GM23338 (cell line): ENCODE measurements at regions not wholly inside any gene's neighbourhood (a gene's known extent, or its start where the extent isn't known, plus 50 kb on each side); places are given as distances from the start of the nearest gene placed in this dataset.

Experiments
- CREB1 ChIP-seq: fragments of 250-450 bp; sonication (Bioruptor Pico); IDR thresholded peaks from 2 replicates; pipeline ENCODE4 v1.5.0; 2020; ENCODE audit warnings: low read depth, mild to moderate bottlenecking, moderate library complexity
- CTCF ChIP-seq, 2 experiments: fragments of 200-600 bp in 1 of 2; sonication (generic) in 1 of 2; conservative IDR thresholded peaks; 2 replicates each; pipeline versions ENCODE4 v1.5.1 to v1.6.1; 2016 to 2017; ENCODE audit warnings: antibody characterized with exemption in 2 of 2, low read depth in 2 of 2, mild to moderate bottlenecking in 2 of 2, moderate library complexity in 1 of 2
- ETS1 ChIP-seq: IDR thresholded peaks from 2 replicates; pipeline ENCODE4 v1.6.1; 2016; ENCODE audit warnings: antibody characterized with exemption
- EZH2 ChIP-seq: fragments of 200-600 bp; sonication (generic); IDR thresholded peaks from one replicate; pipeline ENCODE4 v1.8.0; 2017; ENCODE audit warnings: antibody characterized with exemption, mild to moderate bottlenecking, low read depth; ENCODE audit not compliant: unreplicated experiment
- EZH2phosphoT487 ChIP-seq: fragments of 200-600 bp; sonication (generic); IDR thresholded peaks from one replicate; pipeline ENCODE4 v1.8.1; 2018; ENCODE audit warnings: antibody characterized with exemption; ENCODE audit not compliant: unreplicated experiment
- JUNB ChIP-seq: IDR thresholded peaks from one replicate; pipeline ENCODE4 v1.6.1; 2016; ENCODE audit warnings: antibody characterized with exemption; ENCODE audit not compliant: unreplicated experiment
- NANOG ChIP-seq: IDR thresholded peaks from 2 replicates; pipeline ENCODE4 v1.6.1; 2016; ENCODE audit warnings: antibody characterized with exemption, borderline replicate concordance
- POLR2AphosphoS5 ChIP-seq: IDR thresholded peaks from 2 replicates; pipeline ENCODE4 v1.6.1; 2016; ENCODE audit warnings: antibody characterized with exemption, low read depth
- REST ChIP-seq: IDR thresholded peaks from one replicate; pipeline ENCODE4 v1.6.1; 2018; ENCODE audit warnings: antibody characterized with exemption; ENCODE audit not compliant: unreplicated experiment
- STAT1 ChIP-seq: IDR thresholded peaks from one replicate; pipeline ENCODE4 v1.6.1; 2016; ENCODE audit warnings: antibody characterized with exemption; ENCODE audit not compliant: unreplicated experiment
- ZNF114 ChIP-seq: fragments of 250-450 bp; sonication (Bioruptor Pico); IDR thresholded peaks from 2 replicates; pipeline ENCODE4 v1.5.0; 2020; ENCODE audit warnings: mild to moderate bottlenecking, moderate library complexity
- ZNF331 ChIP-seq: fragments of 250-450 bp; sonication (Bioruptor Pico); IDR thresholded peaks from 2 replicates; pipeline ENCODE4 v1.5.0; 2020; ENCODE audit warnings: low read depth, mild to moderate bottlenecking, moderate library complexity
- ZNF462 ChIP-seq: fragments of 250-450 bp; sonication (Bioruptor Pico); IDR thresholded peaks from 2 replicates; pipeline ENCODE4 v1.5.0; 2020; ENCODE audit warnings: mild to moderate bottlenecking, moderate library complexity

- TF ChIP-seq CREB1 (no peak), CTCF (conservative IDR thresholded peaks at IDR 0.05; ENCODE audit: low read depth in 2 of 2) (no peak), EZH2 (no peak), REST (no peak), EZH2phosphoT487 (no peak), POLR2AphosphoS5 (no peak), ZNF114 (CRISPR knock-in tag) (no peak), STAT1 (no peak), NANOG (no peak), ZNF331 (CRISPR knock-in tag) (no peak), JUNB (no peak), ETS1 (no peak), ZNF462 (CRISPR knock-in tag) (no peak)
Observed at GRCh38 chr10:128993911-128994538, 473.0 kb upstream of the MGMT start.
